ENCODE measurements at regions not wholly inside any gene's neighbourhood (a gene's known extent, or its start where the extent isn't known, plus 50 kb on each side); places are given as distances from the start of the nearest gene placed in this dataset.

GRCh38 chr2:146321175-146321574 lies 1523.7 kb upstream of the ACVR2A start:
- DNase-seq, result peak; percentile 43

- DNase-seq, result peak; percentile 40
Observed at GRCh38 chr2:146317959-146318358, 1526.9 kb upstream of the ACVR2A start.

- peak; percentile 61 for DNase-seq
Observed at GRCh38 chr2:146312899-146313298, 1531.9 kb upstream of the ACVR2A start.

- no peak for DNase-seq
Observed at GRCh38 chr2:146305164-146305563, 1539.7 kb upstream of the ACVR2A start.

GRCh38 chr2:146301287-146301686 lies 1543.5 kb upstream of the ACVR2A start:
- DNase-seq, result no peak

GRCh38 chr2:146295080-146295670 lies 1549.7 kb upstream of the ACVR2A start:
- DNase-seq, result peak; percentile 51

GRCh38 chr2:146287281-146287680 lies 1557.5 kb upstream of the ACVR2A start:
- no peak for DNase-seq

GRCh38 chr2:146278881-146279280 lies 1565.9 kb upstream of the ACVR2A start:
- no peak for DNase-seq

- no peak for DNase-seq
Observed at GRCh38 chr2:146271131-146271831, 1573.5 kb upstream of the ACVR2A start.

GRCh38 chr2:146270618-146271017 lies 1574.2 kb upstream of the ACVR2A start:
- no peak for DNase-seq

- no peak for DNase-seq
Observed at GRCh38 chr2:146267093-146267492, 1577.7 kb upstream of the ACVR2A start.

- no peak for DNase-seq
Observed at GRCh38 chr2:146265656-146266055, 1579.2 kb upstream of the ACVR2A start.

- DNase-seq, result no peak
Observed at GRCh38 chr2:146262606-146263005, 1582.2 kb upstream of the ACVR2A start.

- no peak for DNase-seq
Observed at GRCh38 chr2:146260551-146260950, 1584.3 kb upstream of the ACVR2A start.

- no peak for DNase-seq
Observed at GRCh38 chr2:146259816-146260215, 1585.0 kb upstream of the ACVR2A start.

- no peak for DNase-seq
Observed at GRCh38 chr2:146258071-146258470, 1586.8 kb upstream of the ACVR2A start.

- DNase-seq, result no peak
Observed at GRCh38 chr2:146252119-146252518, 1592.7 kb upstream of the ACVR2A start.

GRCh38 chr2:146251328-146251727 lies 1593.5 kb upstream of the ACVR2A start:
- DNase-seq, result no peak

GRCh38 chr2:146246736-146247523 lies 1597.9 kb upstream of the ACVR2A start:
- no peak for DNase-seq

- DNase-seq, result no peak
Observed at GRCh38 chr2:146246002-146246735, 1598.7 kb upstream of the ACVR2A start.

- no peak for DNase-seq
Observed at GRCh38 chr2:146244830-146245229, 1600.0 kb upstream of the ACVR2A start.

- no peak for DNase-seq
Observed at GRCh38 chr2:146244131-146244530, 1600.7 kb upstream of the ACVR2A start.

- no peak for DNase-seq
Observed at GRCh38 chr2:146241023-146241422, 1603.8 kb upstream of the ACVR2A start.

Measured in OCI-M1 (cell line).